Neural crest cell (in vitro differentiated cells): ENCODE measurements at regions not wholly inside any gene's neighbourhood (a gene's known extent, or its start where the extent isn't known, plus 50 kb on each side); places are given as distances from the start of the nearest gene placed in this dataset.

ENCODE experiments used
- DNase-seq: peaks from one replicate; pipeline ENCODE4 v3.0.0; 2021; ENCODE audit warnings: low read depth, mixed read lengths, low spot score
- H3K27ac Mint-ChIP-seq: one replicate; pipeline ENCODE4 v1.8.0; 2021; ENCODE audit warnings: mild to moderate bottlenecking, mixed read lengths; ENCODE audit not compliant: unreplicated experiment
- H3K27me3 Mint-ChIP-seq: 2 replicates; pipeline ENCODE4 v1.8.0; 2021; ENCODE audit warnings: low read depth, mild to moderate bottlenecking, mixed read lengths
- H3K36me3 Mint-ChIP-seq: 2 replicates; pipeline ENCODE4 v1.8.0; 2021; ENCODE audit warnings: low read depth, mild to moderate bottlenecking, mixed read lengths
- H3K4me1 Mint-ChIP-seq: 2 replicates; pipeline ENCODE4 v1.8.0; 2021; ENCODE audit warnings: mixed read lengths
- H3K4me3 Mint-ChIP-seq: one replicate; pipeline ENCODE4 v1.8.0; 2021; ENCODE audit warnings: mild to moderate bottlenecking, mixed read lengths
- H3K9me3 Mint-ChIP-seq: 2 replicates; pipeline ENCODE4 v1.8.0; 2021; ENCODE audit warnings: mixed read lengths
- CTCF ChIP-seq: fragments of 200-600 bp; sonication (generic); conservative IDR thresholded peaks from 2 replicates; pipeline ENCODE4 v1.5.0; 2021; ENCODE audit warnings: antibody characterized with exemption, mild to moderate bottlenecking

- no peak for DNase-seq
- Mint-ChIP-seq H3K27ac (no peak overlapping the region), H3K36me3 (no peaks in the 10 kb centered on the region), H3K27me3 (no peaks in the 10 kb centered on the region), H3K4me1 (no peaks in the 10 kb centered on the region), H3K9me3 (peaks cover 3% of the 10 kb centered on the region), H3K4me3 (no peak overlapping the region)
- TF ChIP-seq CTCF: no peak
Measured at GRCh38 chr10:63726867-63727266, 205.7 kb downstream of the REEP3 start.

- Mint-ChIP-seq H3K9me3 (peaks cover 3% of the 10 kb centered on the region), H3K4me3 (no peak overlapping the region), H3K4me1 (no peaks in the 10 kb centered on the region), H3K27ac (no peak overlapping the region), H3K36me3 (no peaks in the 10 kb centered on the region), H3K27me3 (no peaks in the 10 kb centered on the region)
- TF ChIP-seq CTCF: no peak
- no peak for DNase-seq
Measured at GRCh38 chr10:63727636-63728035, 206.4 kb downstream of the REEP3 start.

GRCh38 chr10:63735305-63735704 lies 214.1 kb downstream of the REEP3 start:
- Mint-ChIP-seq H3K27me3 (no peaks in the 10 kb centered on the region), H3K4me3 (no peak overlapping the region), H3K9me3 (peaks cover under 1% of the 10 kb centered on the region), H3K4me1 (peaks cover 6% of the 10 kb centered on the region), H3K36me3 (no peaks in the 10 kb centered on the region), H3K27ac (no peak overlapping the region)
- TF ChIP-seq CTCF: no peak
- no peak for DNase-seq

GRCh38 chr10:63738410-63738809 lies 217.2 kb downstream of the REEP3 start:
- no peaks in the 10 kb centered on the region for H3K27me3 Mint-ChIP-seq
- peaks cover under 1% of the 10 kb centered on the region for H3K9me3 Mint-ChIP-seq
- no peak overlapping the region for H3K4me3 Mint-ChIP-seq
- H3K36me3 Mint-ChIP-seq: no peaks in the 10 kb centered on the region
- no peak for DNase-seq
- H3K4me1 Mint-ChIP-seq: peaks cover 13% of the 10 kb centered on the region
- H3K27ac Mint-ChIP-seq: no peak overlapping the region
- TF ChIP-seq CTCF: no peak

GRCh38 chr10:63744060-63744941 lies 223.1 kb downstream of the REEP3 start:
- H3K27ac Mint-ChIP-seq: no peak overlapping the region
- no peaks in the 10 kb centered on the region for H3K36me3 Mint-ChIP-seq
- no peak overlapping the region for H3K4me3 Mint-ChIP-seq
- no peaks in the 10 kb centered on the region for H3K27me3 Mint-ChIP-seq
- no peak for TF ChIP-seq CTCF
- H3K9me3 Mint-ChIP-seq: peaks cover 5% of the 10 kb centered on the region
- DNase-seq: no peak
- peaks cover 10% of the 10 kb centered on the region for H3K4me1 Mint-ChIP-seq
